B cell (primary cell): ENCODE measurements at regions not wholly inside any gene's neighbourhood (a gene's known extent, or its start where the extent isn't known, plus 50 kb on each side); places are given as distances from the start of the nearest gene placed in this dataset.

Source experiments
- ATAC-seq: fragments of 200-7000 bp; cut with Tn5 transposase; one replicate; pipeline ENCODE4 v1.10.0; 2021; ENCODE audit warnings: low read depth, mild to moderate bottlenecking, moderate number of reproducible peaks, moderate library complexity
- CTCF ChIA-PET: fragments of 350-600 bp; sonication (Branson Sonifier 250); formaldehyde crosslinking; loops from one replicate; lab custom pipeline; 2021; ENCODE audit warnings: antibody characterized with exemption, inconsistent platforms; lab: Charles Lee
- POLR2A ChIA-PET: fragments of 350-600 bp; sonication (Branson Sonifier 250); formaldehyde crosslinking; loops from one replicate; lab custom pipeline; 2021; ENCODE audit warnings: antibody characterized with exemption; lab: Charles Lee
- DNase-seq: peaks from one replicate; pipeline ENCODE4 v3.0.0; 2013
- H2AFZ ChIP-seq: 2 replicates; pipeline ENCODE4 v1.6.1; 2012; ENCODE audit warnings: mild to moderate bottlenecking, low read depth, low read length; ENCODE audit not compliant: insufficient read depth, poor library complexity, severe bottlenecking
- H3K27ac ChIP-seq, 2 donors: 1 replicate in 1 of 2; 2 replicates in 1 of 2; pipeline ENCODE4 v1.5.1; 2012 to 2013; ENCODE audit warnings: low read length in 2 of 2, mild to moderate bottlenecking in 2 of 2, moderate library complexity in 1 of 2
- H3K27me3 ChIP-seq, 4 experiments: fragments of 200-600 bp in 1 of 4; sonication (generic) in 1 of 4; replicated peaks in 1 of 4; 1 replicate in 2 of 4; 2 replicates in 2 of 4; pipeline versions ENCODE4 v1.6.1 to v1.7.0; 2013 to 2016; ENCODE audit warnings: low read length in 3 of 4, mild to moderate bottlenecking in 2 of 4, mixed read lengths in 1 of 4, moderate library complexity in 1 of 4; ENCODE audit not compliant: insufficient read depth in 4 of 4, control insufficient read depth in 3 of 4; ENCODE audit errors: control extremely low read depth in 1 of 4
- H3K36me3 ChIP-seq, 2 experiments: replicated peaks in 1 of 2; 1 replicate in 1 of 2; 2 replicates in 1 of 2; pipeline versions ENCODE4 v1.6.1 to v1.7.1; 2013; ENCODE audit warnings: low read length in 1 of 2; ENCODE audit not compliant: insufficient read depth in 2 of 2, control insufficient read depth in 1 of 2; ENCODE audit errors: control extremely low read depth in 1 of 2, extremely low read depth in 1 of 2
- H3K4me1 ChIP-seq, 2 donors: fragments of 200-600 bp in 1 of 2; sonication (generic) in 1 of 2; 1 replicate in 1 of 2; 2 replicates in 1 of 2; pipeline versions ENCODE4 v1.5.1 to v1.6.1; 2013 to 2017; ENCODE audit warnings: low read length in 2 of 2; ENCODE audit not compliant: control insufficient read depth in 2 of 2, insufficient read depth in 2 of 2
- H3K4me2 ChIP-seq: replicated peaks from 2 replicates; pipeline ENCODE3; 2012; ENCODE audit warnings: mild to moderate bottlenecking, low read depth, low read length; ENCODE audit not compliant: poor library complexity, severe bottlenecking
- H3K4me3 ChIP-seq, 5 experiments: fragments of 200-600 bp in 1 of 5; sonication (generic) in 1 of 5; 1 replicate in 3 of 5; 2 replicates in 2 of 5; pipeline versions ENCODE4 v1.5.1 to v1.7.0; 2011 to 2016; ENCODE audit warnings: low read length in 4 of 5, mild to moderate bottlenecking in 4 of 5, low read depth in 2 of 5, control low read depth in 1 of 5, moderate library complexity in 1 of 5; ENCODE audit not compliant: insufficient read depth in 1 of 5; ENCODE audit errors: control extremely low read depth in 1 of 5, extremely low read depth in 1 of 5
- H3K79me2 ChIP-seq: fragments of 200-600 bp; sonication (generic); one replicate; pipeline ENCODE4 v1.6.0; 2016; ENCODE audit warnings: low read length; ENCODE audit not compliant: control insufficient read depth, insufficient read depth
- H3K9ac ChIP-seq: fragments of 200-600 bp; sonication (generic); 2 replicates; pipeline ENCODE4 v1.6.1; 2017; ENCODE audit warnings: mild to moderate bottlenecking, low read length, moderate library complexity
- H3K9me3 ChIP-seq, 3 donors: one replicate each; pipeline versions ENCODE4 v1.6.1 to v1.7.1; 2013; ENCODE audit warnings: low read length in 2 of 3; ENCODE audit not compliant: control insufficient read depth in 2 of 3, insufficient read depth in 1 of 3; ENCODE audit errors: control extremely low read depth in 1 of 3
- H4K20me1 ChIP-seq: 2 replicates; pipeline ENCODE4 v1.6.0; 2012; ENCODE audit warnings: mild to moderate bottlenecking, low read length; ENCODE audit not compliant: insufficient read depth, control insufficient read depth, poor library complexity, severe bottlenecking
- H3K27ac Mint-ChIP-seq: one replicate; pipeline ENCODE4 v1.8.0; 2021; ENCODE audit warnings: mixed read lengths
- H3K27me3 Mint-ChIP-seq: one replicate; pipeline ENCODE4 v1.8.0; 2021; ENCODE audit warnings: mixed read lengths
- H3K4me1 Mint-ChIP-seq: one replicate; pipeline ENCODE4 v1.8.0; 2021; ENCODE audit warnings: mixed read lengths
- H3K4me3 Mint-ChIP-seq: one replicate; pipeline ENCODE4 v1.8.0; 2021; ENCODE audit warnings: mixed read lengths
- H3K9me3 Mint-ChIP-seq: one replicate; pipeline ENCODE4 v1.8.0; 2022; ENCODE audit warnings: mixed read lengths; ENCODE audit not compliant: insufficient read depth
- CTCF ChIP-seq: fragments of 200-600 bp; IDR thresholded peaks from one replicate; pipeline ENCODE4 v1.8.0; 2022; ENCODE audit warnings: antibody characterized with exemption, mild to moderate bottlenecking
- EZH2 ChIP-seq: IDR thresholded peaks from 2 replicates; pipeline ENCODE4 v1.6.1; 2012; ENCODE audit warnings: borderline replicate concordance, low read depth, mild to moderate bottlenecking, moderate library complexity, low read length; ENCODE audit not compliant: insufficient read depth, poor library complexity, severe bottlenecking
- WGBS: methylation state at CpG from one replicate; pipeline ENCODE4 v1.1.5; 2013; ENCODE audit warnings: missing lambda C conversion rate; ENCODE audit not compliant: insufficient coverage; 5-methylcytosine and 5-hydroxymethylcytosine counted together
- intact Hi-C: fragments of 100-400 bp; cut with micrococcal nuclease; formaldehyde crosslinking; loops from one replicate; pipeline ENCODE4 v1.10.0; 2022

- ATAC-seq (no peak), DNase-seq (no peak)
- no peak overlapping the region for H3K4me3 ChIP-seq
- Mint-ChIP-seq H3K9me3 (peaks cover 5% of the 10 kb centered on the region), H3K4me1 (no peaks in the 10 kb centered on the region), H3K4me3 (no peak overlapping the region), H3K27ac (no peak overlapping the region), H3K27me3 (no peaks in the 10 kb centered on the region)
- H3K36me3 ChIP-seq: no peaks in the 10 kb centered on the region
- H3K9me3 ChIP-seq: peaks cover 0 to 13% (median 0%) of the 10 kb centered on the region in 3 donors
- H4K20me1 ChIP-seq: no peaks in the 10 kb centered on the region
- H3K79me2 ChIP-seq: no peaks in the 10 kb centered on the region
- CTCF ChIA-PET: no interaction called here
- WGBS: no CpG with 5 or more reads among the region's 1 CpG
- H3K4me2 ChIP-seq: no peak overlapping the region
- no peak overlapping the region for H3K27ac ChIP-seq
- no peak overlapping the region for H2AFZ ChIP-seq
- no peaks in the 10 kb centered on the region for H3K4me1 ChIP-seq
- POLR2A ChIA-PET: no interaction called here
- H3K9ac ChIP-seq: no peak overlapping the region
- no peaks in the 10 kb centered on the region for H3K27me3 ChIP-seq
- TF ChIP-seq EZH2 (no peak), CTCF (no peak)
- intact Hi-C loops: no loop called here
These were observed 935.5 kb downstream of the ADGRL3 start for GRCh38 chr4:62135565-62136156.

DNA sequence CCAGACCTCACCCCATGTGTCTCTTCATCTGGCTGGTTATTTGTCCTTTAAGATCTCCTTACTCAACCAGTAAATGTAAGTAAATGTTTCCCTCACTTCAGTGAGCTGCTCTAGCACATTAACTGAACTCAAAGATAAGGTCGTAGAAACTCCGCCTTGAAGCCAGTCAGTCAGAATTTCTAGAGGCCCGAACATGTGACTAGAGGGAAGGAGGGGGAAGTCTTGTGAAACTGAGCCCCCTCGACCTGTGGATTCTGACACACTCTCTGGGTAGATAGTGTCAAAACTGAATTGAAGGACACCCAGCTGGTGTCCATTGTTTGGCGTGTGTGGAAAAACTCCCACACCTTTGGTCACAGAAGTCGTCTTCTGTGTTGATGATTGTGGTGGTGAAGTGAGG, 933.9 kb downstream of the ADGRL3 start:
- Histone ChIP-seq H3K27ac (no peak overlapping the region), H3K4me2 (no peak overlapping the region), H3K9me3 (peaks cover 0 to 16% (median 0%) of the 10 kb centered on the region in 3 donors), H3K4me3 (no peak overlapping the region), H2AFZ (no peak overlapping the region), H3K4me1 (no peaks in the 10 kb centered on the region), H3K9ac (no peak overlapping the region), H3K36me3 (no peaks in the 10 kb centered on the region), H4K20me1 (no peaks in the 10 kb centered on the region), H3K27me3 (no peaks in the 10 kb centered on the region), H3K79me2 (no peaks in the 10 kb centered on the region)
- intact Hi-C loops: no loop called here
- Mint-ChIP-seq H3K9me3 (peaks cover 5% of the 10 kb centered on the region), H3K4me3 (no peak overlapping the region), H3K27ac (no peak overlapping the region), H3K4me1 (no peaks in the 10 kb centered on the region), H3K27me3 (no peaks in the 10 kb centered on the region)
- DNase-seq: no peak
- WGBS: 80% methylated on average over 2 of the region's 6 CpGs
- TF ChIP-seq EZH2: no peak
- TF ChIP-seq CTCF: no peak
- CTCF ChIA-PET: no interaction called here
- no peak for ATAC-seq
- POLR2A ChIA-PET: no interaction called here
